Neural crest cell (in vitro differentiated cells): ENCODE measurements at regions not wholly inside any gene's neighbourhood (a gene's known extent, or its start where the extent isn't known, plus 50 kb on each side); places are given as distances from the start of the nearest gene placed in this dataset.

ENCODE experiments used
- DNase-seq: peaks from one replicate; pipeline ENCODE4 v3.0.0; 2021; ENCODE audit warnings: low read depth, mixed read lengths, low spot score
- H3K27ac Mint-ChIP-seq: one replicate; pipeline ENCODE4 v1.8.0; 2021; ENCODE audit warnings: mild to moderate bottlenecking, mixed read lengths; ENCODE audit not compliant: unreplicated experiment
- H3K27me3 Mint-ChIP-seq: 2 replicates; pipeline ENCODE4 v1.8.0; 2021; ENCODE audit warnings: low read depth, mild to moderate bottlenecking, mixed read lengths
- H3K36me3 Mint-ChIP-seq: 2 replicates; pipeline ENCODE4 v1.8.0; 2021; ENCODE audit warnings: low read depth, mild to moderate bottlenecking, mixed read lengths
- H3K4me1 Mint-ChIP-seq: 2 replicates; pipeline ENCODE4 v1.8.0; 2021; ENCODE audit warnings: mixed read lengths
- H3K4me3 Mint-ChIP-seq: one replicate; pipeline ENCODE4 v1.8.0; 2021; ENCODE audit warnings: mild to moderate bottlenecking, mixed read lengths
- H3K9me3 Mint-ChIP-seq: 2 replicates; pipeline ENCODE4 v1.8.0; 2021; ENCODE audit warnings: mixed read lengths
- TF ChIP-seq, protein P1 (sequence below): fragments of 200-600 bp; sonication (generic); conservative IDR thresholded peaks from 2 replicates; pipeline ENCODE4 v1.5.0; 2021; ENCODE audit warnings: antibody characterized with exemption, mild to moderate bottlenecking

GRCh38 chr1:94716965-94717364 is 103.2 kb upstream of the SLC44A3 start:
- no peak for DNase-seq
- Mint-ChIP-seq H3K27ac (no peak overlapping the region), H3K9me3 (no peaks in the 10 kb centered on the region), H3K36me3 (no peaks in the 10 kb centered on the region), H3K4me1 (no peaks in the 10 kb centered on the region), H3K27me3 (no peaks in the 10 kb centered on the region), H3K4me3 (no peak overlapping the region)
- TF ChIP-seq, protein P1, sequence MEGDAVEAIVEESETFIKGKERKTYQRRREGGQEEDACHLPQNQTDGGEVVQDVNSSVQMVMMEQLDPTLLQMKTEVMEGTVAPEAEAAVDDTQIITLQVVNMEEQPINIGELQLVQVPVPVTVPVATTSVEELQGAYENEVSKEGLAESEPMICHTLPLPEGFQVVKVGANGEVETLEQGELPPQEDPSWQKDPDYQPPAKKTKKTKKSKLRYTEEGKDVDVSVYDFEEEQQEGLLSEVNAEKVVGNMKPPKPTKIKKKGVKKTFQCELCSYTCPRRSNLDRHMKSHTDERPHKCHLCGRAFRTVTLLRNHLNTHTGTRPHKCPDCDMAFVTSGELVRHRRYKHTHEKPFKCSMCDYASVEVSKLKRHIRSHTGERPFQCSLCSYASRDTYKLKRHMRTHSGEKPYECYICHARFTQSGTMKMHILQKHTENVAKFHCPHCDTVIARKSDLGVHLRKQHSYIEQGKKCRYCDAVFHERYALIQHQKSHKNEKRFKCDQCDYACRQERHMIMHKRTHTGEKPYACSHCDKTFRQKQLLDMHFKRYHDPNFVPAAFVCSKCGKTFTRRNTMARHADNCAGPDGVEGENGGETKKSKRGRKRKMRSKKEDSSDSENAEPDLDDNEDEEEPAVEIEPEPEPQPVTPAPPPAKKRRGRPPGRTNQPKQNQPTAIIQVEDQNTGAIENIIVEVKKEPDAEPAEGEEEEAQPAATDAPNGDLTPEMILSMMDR, result no peak

DNA sequence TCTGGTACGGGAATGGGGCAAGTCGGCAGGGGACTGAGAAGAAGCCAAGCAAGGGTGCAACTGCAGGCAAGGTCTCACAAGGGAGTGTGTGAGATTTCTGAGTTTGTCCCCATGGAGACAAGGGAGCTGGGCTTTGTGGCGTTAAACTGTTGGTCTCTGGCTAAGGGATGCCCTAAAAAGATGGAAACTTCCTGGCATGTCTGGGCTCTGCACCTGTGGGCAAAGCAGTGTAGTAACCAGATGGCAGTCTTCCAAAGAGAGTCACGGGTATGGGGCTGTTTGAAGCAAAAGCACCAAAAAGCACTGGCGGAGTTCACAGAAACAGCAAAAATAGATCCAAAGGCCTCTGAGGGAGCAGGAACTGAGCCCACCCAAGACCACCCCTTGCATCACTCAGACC is 104.8 kb upstream of the SLC44A3 start:
- H3K36me3 Mint-ChIP-seq, result no peaks in the 10 kb centered on the region
- H3K4me1 Mint-ChIP-seq, result no peaks in the 10 kb centered on the region
- no peak overlapping the region for H3K27ac Mint-ChIP-seq
- TF ChIP-seq, protein P1, result no peak
- no peaks in the 10 kb centered on the region for H3K27me3 Mint-ChIP-seq
- no peaks in the 10 kb centered on the region for H3K9me3 Mint-ChIP-seq
- H3K4me3 Mint-ChIP-seq, result no peak overlapping the region
- no peak for DNase-seq

DNA sequence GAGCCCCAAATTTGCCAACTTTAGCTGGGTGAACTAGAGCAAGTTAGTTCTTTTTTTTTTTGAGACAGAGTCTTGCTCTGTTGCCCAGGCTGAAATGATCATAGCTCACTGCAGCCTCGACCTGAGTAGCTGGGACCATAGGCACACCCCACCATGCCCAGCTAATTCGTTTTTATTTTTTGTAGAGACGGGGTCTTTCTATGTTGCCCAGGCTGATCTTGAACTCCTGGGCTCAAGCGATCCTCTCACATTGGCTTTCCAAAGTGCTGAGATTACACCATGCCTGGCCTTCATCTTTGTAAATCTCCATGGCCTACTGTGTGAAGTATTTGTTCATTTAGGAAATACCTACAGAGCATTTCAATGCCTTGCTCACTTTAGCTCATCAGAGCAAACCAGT is 105.6 kb upstream of the SLC44A3 start:
- Mint-ChIP-seq H3K4me3 (no peak overlapping the region), H3K27ac (no peak overlapping the region), H3K9me3 (no peaks in the 10 kb centered on the region), H3K4me1 (no peaks in the 10 kb centered on the region), H3K27me3 (no peaks in the 10 kb centered on the region), H3K36me3 (no peaks in the 10 kb centered on the region)
- no peak for DNase-seq
- TF ChIP-seq, protein P1, result no peak

DNA sequence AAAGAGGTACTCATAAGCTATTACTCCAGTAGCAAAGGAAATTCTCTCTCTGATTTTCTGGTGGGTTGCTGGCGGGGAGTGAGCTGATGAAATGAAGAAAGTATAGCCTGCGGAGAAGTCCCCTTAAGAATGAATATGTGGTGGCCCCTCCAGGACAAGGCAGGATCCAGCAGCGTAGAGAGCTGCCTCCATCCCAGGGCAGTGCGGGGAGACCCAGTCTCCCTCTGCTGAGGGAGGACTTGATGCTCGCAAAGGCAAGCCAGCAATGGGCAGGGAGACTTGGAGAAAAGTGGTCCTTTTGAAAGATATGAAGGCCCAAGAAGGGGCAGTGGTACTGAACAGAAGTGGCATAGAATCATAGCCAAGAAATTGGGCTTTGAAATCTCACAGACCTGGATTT is 106.0 kb upstream of the SLC44A3 start:
- DNase-seq, result no peak
- TF ChIP-seq, protein P1, result no peak
- Mint-ChIP-seq H3K4me1 (no peaks in the 10 kb centered on the region), H3K4me3 (no peak overlapping the region), H3K9me3 (no peaks in the 10 kb centered on the region), H3K36me3 (no peaks in the 10 kb centered on the region), H3K27ac (no peak overlapping the region), H3K27me3 (no peaks in the 10 kb centered on the region)

DNA sequence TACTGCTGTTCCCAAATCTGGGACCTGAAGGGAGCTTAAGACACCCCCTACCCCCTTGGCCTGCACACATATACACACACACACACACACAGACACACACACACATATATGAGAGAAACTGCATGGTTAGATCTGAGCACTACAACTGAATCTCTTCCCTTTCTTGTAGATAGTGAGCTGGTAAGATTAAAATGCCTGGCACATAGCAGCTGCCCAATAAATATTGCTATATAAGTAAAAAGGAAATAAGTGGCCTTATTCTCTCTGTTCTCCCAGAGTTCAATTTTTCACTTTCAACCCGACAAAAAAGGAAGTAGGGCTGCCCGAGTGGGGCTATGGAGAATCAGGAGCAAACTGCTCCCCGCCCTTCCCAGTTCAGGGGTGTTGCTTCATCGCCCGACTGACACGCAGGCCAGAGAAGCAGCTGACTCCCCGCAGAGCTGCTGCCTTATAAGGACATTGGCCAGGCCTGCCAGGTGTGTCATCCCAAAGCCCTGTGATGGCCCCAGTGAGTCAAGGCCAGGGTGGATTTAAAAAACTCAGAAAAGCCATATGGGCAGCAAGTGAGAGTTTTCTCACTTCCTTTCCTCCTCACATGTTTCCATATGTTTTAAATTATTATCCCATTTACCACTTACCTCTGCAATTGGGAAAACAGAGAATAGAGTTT is 106.5 kb upstream of the SLC44A3 start:
- H3K27ac Mint-ChIP-seq, result no peak overlapping the region
- H3K27me3 Mint-ChIP-seq, result no peaks in the 10 kb centered on the region
- no peak for DNase-seq
- TF ChIP-seq, protein P1, result no peak
- no peaks in the 10 kb centered on the region for H3K36me3 Mint-ChIP-seq
- no peaks in the 10 kb centered on the region for H3K9me3 Mint-ChIP-seq
- H3K4me3 Mint-ChIP-seq, result no peak overlapping the region
- H3K4me1 Mint-ChIP-seq, result no peaks in the 10 kb centered on the region
